NCI-H748 treated with DMSO at 0.1 percent for 48 hours (cell line): ENCODE measurements at regions not wholly inside any gene's neighbourhood (a gene's known extent, or its start where the extent isn't known, plus 50 kb on each side); places are given as distances from the start of the nearest gene placed in this dataset.
"Not testable (repeated sequence)": the region's sequence is repeated elsewhere in the genome, so short reads cannot be mapped to it uniquely, and the experiment has no call there.

ENCODE experiments used
- DNase-seq: peaks from one replicate; lab custom pipeline; 2025; lab: John Stamatoyannopoulos, UW

DNA sequence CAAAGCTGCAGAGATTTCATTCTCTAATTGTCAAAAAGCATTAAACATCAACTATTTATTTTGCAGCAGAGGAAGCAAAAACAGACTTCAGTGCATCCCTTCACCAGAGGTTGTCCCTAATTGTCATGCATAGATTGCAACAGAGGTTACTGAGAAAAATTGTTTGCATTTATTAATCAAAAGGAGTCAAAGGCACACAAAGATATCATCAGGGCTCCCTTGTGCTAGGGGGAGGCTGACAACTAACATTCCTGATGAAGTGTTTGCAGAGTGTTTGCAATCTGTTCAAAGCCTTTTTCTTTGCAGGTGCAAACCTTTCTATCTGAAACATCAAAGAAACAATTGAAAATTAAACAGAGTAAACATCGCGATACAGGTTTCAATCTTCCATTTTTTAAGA, 227.5 kb downstream of the TEX36 start:
- DNase-seq: peak; percentile 2

DNA sequence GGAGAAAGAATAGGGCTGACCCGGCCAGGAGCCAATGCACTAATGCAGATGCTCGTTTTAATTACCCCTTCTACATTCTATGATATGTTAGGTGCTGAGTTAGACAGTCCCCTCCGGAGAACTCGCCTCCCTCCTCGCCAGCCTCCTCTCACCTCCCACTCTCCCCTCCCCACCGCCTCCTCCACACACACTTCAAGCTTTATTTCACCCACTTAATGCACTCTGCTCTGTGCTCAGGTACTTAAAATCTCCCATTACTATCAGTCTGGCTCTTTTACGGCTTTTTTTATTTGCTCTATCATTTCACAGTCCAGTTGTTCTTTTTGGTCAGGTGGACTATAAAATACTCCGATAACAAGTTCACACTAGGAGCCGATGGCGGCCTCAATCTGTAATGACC, 231.6 kb downstream of the TEX36 start:
- DNase-seq: peak; percentile 36

DNA sequence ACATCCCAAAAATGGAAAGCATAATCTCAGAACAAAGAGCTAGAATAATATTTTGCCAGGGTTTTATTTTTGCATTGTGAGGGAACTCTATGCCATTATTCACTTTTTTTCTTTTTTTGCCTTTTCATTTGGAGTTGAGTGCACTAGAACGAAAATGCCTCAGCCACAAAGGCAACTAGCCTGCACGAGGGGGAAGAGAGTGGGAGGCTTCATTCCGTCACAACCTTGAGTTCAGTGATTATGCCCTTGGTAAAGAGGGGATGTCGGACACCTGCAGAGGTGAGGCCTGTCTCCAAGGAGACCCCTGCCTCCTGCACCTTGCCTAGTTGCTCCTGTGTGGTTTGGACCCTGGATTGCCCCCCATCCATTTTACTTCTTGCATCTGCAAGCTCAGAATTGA, 232.7 kb downstream of the TEX36 start:
- DNase-seq: no peak

DNA sequence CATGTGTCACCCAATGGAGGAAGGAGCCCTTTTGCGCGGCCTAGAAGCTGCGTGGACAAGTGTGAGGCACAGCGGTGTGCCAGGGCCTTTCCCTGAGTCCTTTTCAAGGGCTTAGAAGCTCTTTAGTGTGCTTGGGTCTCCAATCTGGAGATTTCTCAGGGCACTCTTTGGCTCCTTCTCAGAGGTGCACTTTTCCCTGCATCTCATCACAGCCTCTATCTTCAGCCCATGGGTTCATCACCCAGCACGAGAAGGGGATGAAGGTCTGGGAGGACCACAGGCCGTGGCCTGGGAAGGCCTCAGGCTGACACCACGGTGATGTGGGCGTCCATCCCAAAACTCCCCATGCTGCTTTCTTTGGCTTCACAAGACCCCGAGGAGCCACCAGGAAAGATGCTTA, 233.4 kb downstream of the TEX36 start:
- DNase-seq: no peak

DNA sequence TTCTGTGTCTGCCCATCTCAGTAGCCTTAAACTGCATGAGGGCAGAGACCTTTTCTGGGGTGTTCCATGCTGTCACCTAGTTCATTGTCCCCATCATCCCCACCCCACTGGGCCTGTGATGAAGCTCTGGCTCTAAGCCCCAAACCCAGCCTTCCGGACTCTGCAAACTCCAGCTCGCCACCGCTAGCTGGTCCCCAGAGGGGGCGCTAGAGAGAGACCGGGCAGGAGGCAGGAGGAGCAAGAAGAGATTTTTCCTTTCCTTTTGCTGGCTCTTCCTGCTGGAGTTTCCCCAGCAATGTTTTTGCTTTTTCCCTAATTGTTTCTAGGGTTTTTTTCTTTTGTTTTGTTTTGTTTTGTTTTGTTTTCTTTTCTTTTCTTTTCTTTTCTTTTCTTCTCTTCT, 234.4 kb downstream of the TEX36 start:
- DNase-seq: peak; percentile 5

DNA sequence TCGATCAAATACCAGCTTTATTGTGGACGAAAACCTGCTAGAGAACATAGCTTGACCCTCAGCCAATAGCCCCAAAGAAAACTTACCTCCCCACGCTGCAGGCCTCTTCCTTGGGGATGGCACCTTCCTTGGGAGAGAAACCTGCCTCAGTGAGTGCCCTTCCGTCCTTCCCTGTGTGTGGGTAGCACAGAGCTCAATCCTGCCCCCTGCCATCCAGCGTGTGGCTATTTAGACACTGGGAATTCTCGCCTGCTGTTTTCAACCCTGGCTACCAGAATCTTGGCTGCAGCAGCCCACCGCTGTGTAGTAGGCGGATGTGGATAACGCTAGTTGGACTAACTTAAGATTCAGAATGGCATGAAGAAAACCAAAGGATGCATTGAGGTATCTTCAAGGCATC, 238.2 kb downstream of the TEX36 start:
- no peak for DNase-seq

DNA sequence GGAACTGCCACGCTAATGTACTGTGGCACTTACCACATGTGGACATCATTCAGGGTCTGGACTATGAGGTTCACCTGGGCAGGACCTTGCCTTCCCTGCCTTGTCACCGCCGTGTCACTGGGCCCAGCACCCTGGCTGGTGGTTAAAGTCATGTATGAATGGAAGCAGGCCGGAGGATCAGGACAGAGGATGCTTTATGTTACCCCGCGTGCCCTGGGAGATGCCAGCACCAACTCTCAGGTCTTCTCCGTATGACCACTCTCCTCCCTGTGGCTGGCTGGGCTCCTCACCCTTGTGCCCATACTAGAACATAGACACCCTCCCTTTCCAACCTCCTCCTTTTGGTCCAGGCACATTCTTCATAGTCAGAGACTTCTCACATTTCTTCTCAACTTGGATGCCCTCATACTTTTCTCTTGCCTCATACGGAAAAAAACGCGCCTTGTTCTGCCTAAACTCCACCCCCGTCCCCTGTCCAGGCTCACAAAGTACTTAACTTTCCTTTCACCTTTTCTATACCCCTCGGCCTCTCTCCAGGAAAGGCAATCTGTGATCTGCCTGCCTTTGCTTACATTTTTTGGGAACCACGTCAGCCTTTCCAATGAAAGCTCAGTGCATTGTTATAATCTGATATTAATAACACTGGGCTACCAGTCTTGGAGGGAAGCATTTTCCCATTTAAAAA, 240.0 kb downstream of the TEX36 start:
- no peak for DNase-seq

DNA sequence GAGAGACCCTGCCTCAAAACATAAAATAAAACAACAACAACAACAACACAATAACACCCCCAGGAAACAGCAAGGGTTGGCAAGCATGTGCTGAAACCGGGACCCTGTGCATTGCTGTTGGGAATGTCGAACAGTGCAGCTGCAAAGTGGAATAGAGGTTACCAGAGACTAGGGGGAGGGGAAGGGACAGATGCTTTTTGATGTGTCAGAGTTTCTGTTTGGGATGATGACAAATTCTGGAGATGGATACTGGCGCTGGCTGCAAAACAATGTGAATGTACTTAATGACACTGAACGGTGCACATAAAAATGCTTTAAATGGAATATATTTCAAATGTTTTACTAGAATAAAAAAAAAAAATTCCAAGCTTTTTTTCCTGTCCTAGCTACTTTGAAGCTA, 241.8 kb downstream of the TEX36 start:
- no peak for DNase-seq

DNA sequence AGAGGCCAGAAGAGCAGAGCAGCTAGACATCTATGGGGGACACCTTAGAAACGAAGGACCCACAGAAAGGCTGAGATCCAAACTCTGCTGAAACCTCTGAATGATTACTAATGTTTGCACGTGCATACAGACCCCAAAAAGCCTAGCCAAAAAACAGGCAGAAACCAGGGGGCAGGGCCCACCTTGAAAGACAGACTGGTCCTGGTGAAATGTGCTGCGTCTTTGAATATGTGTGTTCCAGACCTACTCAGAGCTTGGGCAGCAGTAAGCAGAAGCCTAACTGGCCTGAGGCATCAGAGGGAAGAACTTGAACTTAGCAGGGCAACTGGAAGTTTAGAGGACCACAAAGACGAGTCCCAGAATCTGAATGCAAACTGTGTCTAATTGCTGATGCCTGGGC, 251.8 kb downstream of the TEX36 start:
- no peak for DNase-seq

DNA sequence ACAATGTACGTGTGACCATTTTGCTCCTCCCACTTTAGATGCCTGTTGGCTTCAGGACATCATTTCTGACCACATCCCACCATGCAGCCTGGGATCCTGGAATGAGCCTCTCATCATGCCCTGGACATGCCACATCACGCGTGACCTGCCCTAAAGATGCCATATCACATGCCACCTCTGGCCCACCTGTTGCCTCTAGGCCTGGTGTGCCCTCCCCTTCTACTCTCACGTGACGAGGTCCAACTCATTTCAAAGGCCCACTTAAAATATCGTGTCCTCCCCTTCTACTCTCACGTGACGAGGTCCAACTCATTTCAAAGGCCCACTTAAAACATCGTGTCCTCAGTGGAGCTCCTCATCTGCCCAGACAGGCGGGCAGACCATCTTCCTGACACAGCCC, 254.9 kb downstream of the TEX36 start:
- no peak for DNase-seq

DNA sequence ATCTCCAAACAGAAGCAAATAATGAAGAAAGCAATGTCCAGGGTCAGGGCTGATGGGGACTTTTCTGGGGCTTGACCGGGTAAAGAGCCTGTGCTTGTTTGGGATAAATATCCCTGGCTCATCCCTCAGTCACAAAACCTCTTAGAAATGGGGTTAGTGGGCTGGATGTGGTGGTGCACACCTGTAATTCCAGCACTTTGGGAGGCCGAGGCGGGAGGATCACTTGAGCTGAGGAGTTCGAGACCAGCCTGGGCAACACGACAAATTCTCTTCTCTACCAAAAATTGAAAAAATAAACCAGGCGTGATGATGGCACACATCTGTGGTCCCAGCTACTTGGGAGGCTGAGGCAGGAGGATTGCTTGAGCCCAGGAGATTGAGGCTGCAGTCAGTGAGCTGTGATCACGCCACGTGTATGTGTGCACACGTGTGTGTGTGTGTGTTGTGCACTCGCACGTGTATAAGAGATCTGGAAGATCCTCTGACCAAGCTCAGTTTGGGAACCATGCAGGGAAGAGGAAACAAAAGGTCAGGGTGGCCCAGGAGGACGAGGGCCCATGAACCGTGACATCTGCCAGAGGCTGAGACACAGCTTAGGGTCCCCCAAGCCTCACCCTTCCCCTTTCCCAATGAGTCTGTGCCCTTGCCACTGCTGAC, 258.6 kb downstream of the TEX36 start:
- no peak for DNase-seq

DNA sequence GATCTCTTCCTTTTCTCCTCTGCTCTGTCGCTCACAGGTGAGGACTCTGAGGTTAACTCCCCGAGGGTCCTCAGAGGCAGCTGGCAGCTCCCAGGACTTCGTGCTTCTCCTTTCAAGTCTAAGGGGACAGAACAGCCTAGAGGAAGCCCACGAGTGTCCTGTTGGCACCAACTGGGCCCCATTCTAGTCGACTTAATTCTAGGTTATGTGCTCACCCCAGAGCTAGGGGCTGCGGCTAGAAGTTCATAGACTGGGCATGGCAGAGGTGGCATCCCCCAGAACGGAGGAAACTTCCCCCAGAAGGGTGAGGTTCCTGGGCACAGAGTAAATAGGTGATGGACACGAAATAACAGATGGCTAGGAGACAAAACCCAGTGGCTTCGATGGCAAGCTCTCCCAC, 259.4 kb downstream of the TEX36 start:
- DNase-seq: no peak

DNA sequence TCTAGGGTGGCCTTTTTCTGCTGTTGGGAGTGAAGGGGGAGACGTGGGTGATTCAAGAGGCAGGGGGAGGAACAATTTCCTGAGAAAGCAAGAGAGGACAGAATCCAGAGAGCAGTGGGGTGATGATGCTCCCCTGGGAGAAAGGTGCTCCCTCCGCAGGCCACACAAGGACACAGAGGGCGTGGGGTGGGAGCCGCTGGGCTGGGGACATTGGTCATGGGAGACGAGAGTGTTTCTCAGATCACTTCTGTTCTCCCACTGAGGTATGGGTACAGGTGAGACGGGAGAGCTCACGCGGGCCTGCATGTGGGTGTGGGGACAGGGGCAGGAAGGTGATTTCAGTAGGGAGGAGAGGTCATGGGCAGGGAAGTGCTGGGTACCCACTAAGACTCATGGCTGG, 259.5 kb upstream of the CTBP2 start:
- no peak for DNase-seq

DNA sequence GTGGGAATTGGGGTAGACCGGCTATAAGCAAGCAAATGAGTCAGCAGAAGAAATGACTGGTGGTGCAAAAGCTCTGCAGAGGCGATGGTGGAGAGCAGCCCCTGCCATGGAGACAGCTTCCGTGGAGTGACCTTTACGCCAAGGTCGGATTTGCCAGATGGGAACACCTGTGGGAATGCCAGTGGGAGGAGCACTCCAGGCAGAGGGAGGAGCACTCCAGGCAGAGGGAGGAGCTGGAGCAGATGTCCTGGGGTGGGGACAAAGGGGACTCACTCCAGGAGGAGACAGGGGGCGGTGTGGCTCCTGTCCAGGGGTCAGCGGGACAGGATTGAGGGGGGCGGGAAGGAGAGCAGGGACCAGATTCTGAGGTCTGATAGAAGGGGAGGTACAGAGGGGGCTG, 258.8 kb upstream of the CTBP2 start:
- no peak for DNase-seq

DNA sequence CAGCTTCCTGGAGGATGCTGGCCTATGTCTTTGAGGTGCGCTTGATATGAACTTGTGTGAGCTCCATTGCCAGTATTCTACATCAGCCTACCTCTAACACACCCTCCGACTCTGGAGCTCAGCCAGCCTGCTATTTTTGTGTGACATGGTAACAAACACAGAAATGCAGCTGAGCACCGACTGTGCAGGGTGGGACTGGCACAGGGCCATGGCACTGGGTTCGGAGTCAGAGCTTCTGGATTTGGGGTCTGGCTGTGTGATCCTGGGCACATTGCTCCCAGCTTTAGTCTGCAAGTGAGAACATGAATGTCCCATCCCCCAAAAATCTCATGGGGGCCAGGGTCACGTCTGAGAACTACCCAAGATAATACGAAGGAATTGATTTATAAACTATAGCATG, 257.2 kb upstream of the CTBP2 start:
- no peak for DNase-seq

DNA sequence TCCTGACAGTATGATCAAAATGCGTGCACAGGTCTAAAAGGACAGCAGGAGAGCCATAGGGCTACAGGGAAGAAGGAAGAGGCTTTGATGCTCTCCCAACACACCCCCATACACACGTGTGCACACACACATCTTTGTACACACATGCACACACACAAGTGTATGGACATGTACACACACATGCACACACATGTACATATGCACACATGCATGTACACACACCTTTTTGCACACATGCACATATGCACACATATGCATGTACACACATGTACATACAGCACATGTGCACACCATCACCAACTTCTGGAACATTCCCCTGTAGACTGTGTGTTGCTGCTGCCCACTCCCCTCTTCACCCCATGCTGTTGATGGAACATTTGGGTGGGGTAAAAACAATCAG, 255.6 kb upstream of the CTBP2 start:
- no peak for DNase-seq

DNA sequence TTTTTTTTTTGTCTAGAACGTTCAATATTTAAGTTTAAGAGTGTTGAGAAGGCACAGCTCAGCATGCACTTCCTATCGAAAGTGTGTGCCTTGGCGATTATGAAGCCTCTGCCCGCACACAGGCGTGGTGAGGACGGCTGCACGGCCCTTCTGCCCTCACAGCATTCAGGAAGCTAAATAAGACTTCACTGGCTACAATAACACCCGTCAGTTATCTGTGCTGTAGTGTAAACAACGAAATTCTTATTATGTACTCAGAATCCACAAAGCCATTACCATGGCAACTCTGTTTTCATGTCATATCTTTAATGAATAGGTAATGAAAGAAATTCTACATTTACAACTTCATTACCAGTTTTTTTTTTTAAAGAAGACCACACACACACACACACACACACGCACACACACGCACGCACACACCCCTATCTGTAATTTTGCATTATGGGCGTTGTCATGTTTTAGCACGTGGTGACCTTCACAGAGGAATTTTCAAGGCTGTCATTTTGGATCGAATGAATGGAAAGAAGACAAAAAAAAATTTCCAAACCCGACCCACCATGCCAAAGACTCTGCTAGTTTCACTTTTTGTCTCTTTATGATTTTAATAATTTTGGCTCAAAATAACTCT, 254.8 kb upstream of the CTBP2 start:
- peak; percentile 18 for DNase-seq

DNA sequence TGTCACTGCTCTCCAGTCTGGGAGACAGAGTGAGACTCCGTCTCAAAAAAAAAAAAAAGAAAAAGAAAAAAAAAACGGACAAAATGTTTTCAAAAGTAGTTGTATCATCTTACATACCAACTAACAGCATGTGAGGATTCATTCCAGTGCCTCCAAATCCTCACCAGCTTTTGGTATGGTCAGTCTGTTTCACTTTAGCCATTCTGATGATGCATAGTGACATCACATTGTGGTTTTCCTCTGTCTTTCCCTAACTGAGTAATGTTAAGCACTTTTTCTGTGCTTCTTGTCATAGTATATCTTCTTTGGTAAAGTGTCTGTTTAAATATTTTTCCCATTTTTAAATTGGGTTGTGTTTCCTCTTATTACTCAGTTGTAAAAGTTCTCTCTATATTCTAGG, 251.4 kb upstream of the CTBP2 start:
- DNase-seq: no peak

DNA sequence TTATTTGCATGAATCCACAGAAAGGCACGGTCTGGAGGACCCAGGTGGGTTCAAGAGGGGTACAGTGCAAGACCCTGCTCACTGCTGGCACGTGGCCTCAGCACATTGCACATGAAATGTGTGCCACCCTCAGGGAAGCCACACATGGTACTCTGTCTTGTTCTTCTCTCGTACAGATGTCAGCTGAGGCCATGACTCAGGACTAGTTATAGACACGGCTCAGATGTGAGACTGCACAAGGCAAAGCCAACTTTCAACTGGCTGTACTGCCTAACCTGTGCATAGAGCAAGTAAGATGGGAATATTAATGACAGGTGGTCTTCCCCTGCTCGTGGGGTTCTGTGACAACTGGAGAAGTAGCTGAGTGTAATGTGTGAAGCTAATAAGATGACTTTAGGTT, 249.4 kb upstream of the CTBP2 start:
- DNase-seq: no peak

DNA sequence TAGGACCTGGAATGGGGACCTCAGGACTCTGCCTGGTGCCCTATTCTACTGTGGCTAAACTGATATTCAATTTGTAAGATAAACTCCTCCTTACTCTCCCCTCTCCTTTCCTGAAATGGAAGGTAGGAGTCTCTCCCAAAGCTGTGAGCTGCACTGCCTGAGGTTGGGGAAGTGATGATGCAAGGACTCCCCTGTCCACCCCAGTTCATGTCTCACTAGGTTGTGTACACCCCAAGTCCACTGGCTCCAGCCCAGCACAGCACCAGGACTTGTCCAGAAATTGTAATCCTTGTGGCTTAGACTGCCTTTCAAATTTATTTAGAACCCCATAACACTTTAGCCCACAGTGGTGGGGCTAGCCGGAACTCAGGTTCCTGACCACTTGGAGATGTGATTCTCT, 247.2 kb upstream of the CTBP2 start:
- no peak for DNase-seq

DNA sequence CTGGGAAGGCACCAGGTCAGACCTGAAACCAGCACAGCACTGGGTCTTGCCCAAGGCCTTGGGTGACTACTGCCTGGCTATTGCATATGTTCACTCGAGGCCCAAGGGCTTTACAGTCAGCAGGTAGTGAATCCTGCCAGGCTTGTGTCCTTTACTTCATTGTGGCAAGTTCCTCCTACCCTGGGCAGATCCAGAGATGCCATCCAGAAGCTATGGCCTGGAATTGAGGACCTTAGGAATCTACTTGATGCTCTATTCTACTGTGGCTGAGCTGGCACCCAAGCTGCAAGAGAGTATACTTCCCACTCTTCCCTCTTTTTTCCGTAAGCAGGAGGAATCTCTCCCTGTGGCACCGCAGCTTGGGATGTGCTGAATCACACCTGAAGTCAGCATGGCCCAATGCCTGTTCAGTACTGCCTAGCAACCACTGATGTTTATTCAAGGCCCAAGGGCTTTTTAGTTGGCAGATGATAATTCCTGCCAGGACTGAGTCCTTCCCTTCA, 246.7 kb upstream of the CTBP2 start:
- no peak for DNase-seq

DNA sequence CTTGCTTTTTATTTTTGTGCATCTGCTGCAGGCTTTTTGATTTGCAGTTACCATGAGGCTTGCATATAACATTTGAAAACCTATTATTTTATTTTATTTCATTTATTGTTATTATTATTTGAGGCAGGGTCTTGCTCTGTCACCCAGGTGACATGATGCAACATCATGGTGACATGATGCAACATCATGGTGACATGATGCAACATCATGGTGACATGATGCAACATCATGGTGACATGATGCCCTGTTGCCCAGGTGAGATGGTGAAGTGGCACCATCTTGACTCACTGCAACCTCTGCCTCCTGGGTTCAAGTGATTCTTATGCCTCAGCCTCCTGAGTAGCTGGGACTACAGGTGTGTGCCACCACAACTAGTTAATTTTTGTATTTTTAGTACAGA, 244.5 kb upstream of the CTBP2 start:
- DNase-seq: not testable (repeated sequence)

DNA sequence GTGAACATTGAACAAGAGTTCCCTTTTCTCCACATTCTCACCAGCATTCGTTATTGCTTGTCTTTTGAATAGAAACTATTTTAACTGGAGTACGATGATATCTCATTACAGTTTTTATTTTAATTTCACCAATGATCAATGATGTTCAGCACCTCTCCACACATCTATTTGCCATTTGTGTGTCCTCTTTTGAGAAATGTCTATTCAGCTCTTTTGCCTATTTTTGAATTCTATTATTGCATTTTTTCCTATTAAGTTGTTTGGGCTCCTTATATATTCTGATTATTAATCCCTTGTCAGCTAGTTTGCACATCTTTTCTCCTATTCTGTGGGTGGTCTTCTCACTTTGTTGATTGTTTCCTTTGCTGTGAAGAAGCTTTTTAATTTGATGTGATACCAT, 241.1 kb upstream of the CTBP2 start:
- no peak for DNase-seq

DNA sequence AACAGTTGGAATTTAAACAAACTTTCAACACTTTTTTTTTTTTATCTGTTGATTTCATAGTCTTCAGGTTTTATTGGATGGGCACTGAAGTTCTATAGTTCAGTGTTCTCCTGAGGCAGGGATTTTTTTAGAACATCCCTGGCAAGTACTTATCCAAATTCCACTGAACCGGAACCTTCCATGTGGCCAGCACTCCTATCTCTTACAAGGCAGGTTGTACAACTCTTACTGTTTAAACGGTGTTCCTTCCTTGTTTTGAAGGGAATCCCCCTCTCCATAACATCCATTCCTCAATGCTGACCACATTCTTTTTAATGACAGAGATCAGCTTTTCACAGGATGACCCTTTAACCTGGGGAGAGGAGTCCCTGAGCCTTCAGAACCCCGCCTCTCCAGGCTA, 238.9 kb upstream of the CTBP2 start:
- no peak for DNase-seq
